ENCODE measurements at regions not wholly inside any gene's neighbourhood (a gene's known extent, or its start where the extent isn't known, plus 50 kb on each side); places are given as distances from the start of the nearest gene placed in this dataset.

- no peak for DNase-seq
- Histone ChIP-seq H3K27me3 (no peaks in the 10 kb centered on the region), H3K9me3 (no peaks in the 10 kb centered on the region), H3K36me3 (no peaks in the 10 kb centered on the region), H3K4me3 (no peak overlapping the region), H3K27ac (no peak overlapping the region), H3K4me1 (no peaks in the 10 kb centered on the region)
- intact Hi-C loops (cut with DNase I; ENCODE audit: low total_unique reads), result no loop called here
- no peak for TF ChIP-seq POLR2A (IDR thresholded peaks at IDR 0.05)
- TF ChIP-seq, protein P1, sequence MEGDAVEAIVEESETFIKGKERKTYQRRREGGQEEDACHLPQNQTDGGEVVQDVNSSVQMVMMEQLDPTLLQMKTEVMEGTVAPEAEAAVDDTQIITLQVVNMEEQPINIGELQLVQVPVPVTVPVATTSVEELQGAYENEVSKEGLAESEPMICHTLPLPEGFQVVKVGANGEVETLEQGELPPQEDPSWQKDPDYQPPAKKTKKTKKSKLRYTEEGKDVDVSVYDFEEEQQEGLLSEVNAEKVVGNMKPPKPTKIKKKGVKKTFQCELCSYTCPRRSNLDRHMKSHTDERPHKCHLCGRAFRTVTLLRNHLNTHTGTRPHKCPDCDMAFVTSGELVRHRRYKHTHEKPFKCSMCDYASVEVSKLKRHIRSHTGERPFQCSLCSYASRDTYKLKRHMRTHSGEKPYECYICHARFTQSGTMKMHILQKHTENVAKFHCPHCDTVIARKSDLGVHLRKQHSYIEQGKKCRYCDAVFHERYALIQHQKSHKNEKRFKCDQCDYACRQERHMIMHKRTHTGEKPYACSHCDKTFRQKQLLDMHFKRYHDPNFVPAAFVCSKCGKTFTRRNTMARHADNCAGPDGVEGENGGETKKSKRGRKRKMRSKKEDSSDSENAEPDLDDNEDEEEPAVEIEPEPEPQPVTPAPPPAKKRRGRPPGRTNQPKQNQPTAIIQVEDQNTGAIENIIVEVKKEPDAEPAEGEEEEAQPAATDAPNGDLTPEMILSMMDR (IDR thresholded peaks at IDR 0.05), result no peak
Measured at GRCh38 chr20:11844691-11845090, 73.0 kb upstream of the BTBD3 start.

DNA sequence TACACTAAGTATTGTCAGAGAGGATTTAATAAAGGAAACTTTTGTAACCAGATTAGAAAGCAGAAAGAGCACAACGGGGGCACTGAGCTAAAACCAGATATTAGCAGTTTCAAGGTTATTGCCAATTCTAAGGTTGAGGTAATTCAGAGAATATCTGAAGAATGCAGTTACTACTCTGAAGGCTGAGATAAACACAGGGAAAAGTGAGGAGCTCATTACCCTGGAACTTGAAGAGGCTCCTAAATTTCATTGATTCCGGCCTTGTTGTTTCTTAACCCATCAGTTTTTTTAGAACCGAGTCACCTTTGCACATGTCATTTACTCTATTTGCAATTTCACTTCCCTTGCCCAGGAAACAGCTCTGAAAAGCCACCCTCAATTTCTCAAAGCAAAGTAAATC lies 72.4 kb upstream of the BTBD3 start:
- H3K4me3 ChIP-seq, result no peak overlapping the region
- H3K36me3 ChIP-seq, result no peaks in the 10 kb centered on the region
- no peaks in the 10 kb centered on the region for H3K27me3 ChIP-seq
- no peaks in the 10 kb centered on the region for H3K4me1 ChIP-seq
- no peak overlapping the region for H3K27ac ChIP-seq
- no peaks in the 10 kb centered on the region for H3K9me3 ChIP-seq
- intact Hi-C loops (cut with DNase I; ENCODE audit: low total_unique reads), result no loop called here
- no peak for DNase-seq
- no peak for TF ChIP-seq POLR2A (IDR thresholded peaks at IDR 0.05)
- TF ChIP-seq, protein P1 (IDR thresholded peaks at IDR 0.05), result no peak

DNA sequence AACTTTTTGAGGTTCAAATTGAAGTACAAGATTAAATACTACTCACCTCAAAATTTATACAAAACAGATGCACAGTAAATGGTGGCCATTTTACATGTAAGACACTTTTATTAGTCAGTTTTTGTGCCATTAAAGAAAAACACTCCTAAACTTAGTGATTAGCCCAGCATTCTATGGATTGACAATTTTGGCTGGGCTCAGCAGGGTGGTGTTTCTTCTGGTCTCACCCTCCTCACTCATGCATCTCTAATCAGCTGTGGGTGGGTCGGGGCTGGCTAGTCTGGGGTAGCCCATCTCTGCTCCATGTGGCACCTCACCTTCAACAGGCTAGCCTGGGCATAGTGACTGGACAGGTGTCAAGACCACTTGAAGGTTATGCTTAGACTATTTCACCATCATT lies 71.6 kb upstream of the BTBD3 start:
- Histone ChIP-seq H3K36me3 (no peaks in the 10 kb centered on the region), H3K9me3 (no peaks in the 10 kb centered on the region), H3K27me3 (no peaks in the 10 kb centered on the region), H3K4me3 (no peak overlapping the region), H3K4me1 (no peaks in the 10 kb centered on the region), H3K27ac (no peak overlapping the region)
- no peak for TF ChIP-seq POLR2A (IDR thresholded peaks at IDR 0.05)
- TF ChIP-seq, protein P1 (IDR thresholded peaks at IDR 0.05), result no peak
- intact Hi-C loops (cut with DNase I; ENCODE audit: low total_unique reads), result no loop called here
- DNase-seq, result no peak

GRCh38 chr20:11847827-11848226 lies 69.9 kb upstream of the BTBD3 start:
- no peak overlapping the region for H3K4me3 ChIP-seq
- no peaks in the 10 kb centered on the region for H3K27me3 ChIP-seq
- intact Hi-C loops (cut with DNase I; ENCODE audit: low total_unique reads), result no loop called here
- H3K9me3 ChIP-seq, result no peaks in the 10 kb centered on the region
- no peak for DNase-seq
- no peaks in the 10 kb centered on the region for H3K36me3 ChIP-seq
- H3K4me1 ChIP-seq, result no peaks in the 10 kb centered on the region
- TF ChIP-seq POLR2A (IDR thresholded peaks at IDR 0.05), result no peak
- TF ChIP-seq, protein P1 (IDR thresholded peaks at IDR 0.05), result no peak
- H3K27ac ChIP-seq, result no peak overlapping the region

GRCh38 chr20:11849270-11849915 lies 68.3 kb upstream of the BTBD3 start:
- Histone ChIP-seq H3K4me1 (no peaks in the 10 kb centered on the region), H3K4me3 (no peak overlapping the region), H3K9me3 (no peaks in the 10 kb centered on the region), H3K27ac (no peak overlapping the region), H3K27me3 (no peaks in the 10 kb centered on the region), H3K36me3 (no peaks in the 10 kb centered on the region)
- intact Hi-C loops (cut with DNase I; ENCODE audit: low total_unique reads), result no loop called here
- TF ChIP-seq, protein P1 (IDR thresholded peaks at IDR 0.05), result no peak
- no peak for TF ChIP-seq POLR2A (IDR thresholded peaks at IDR 0.05)
- no peak for DNase-seq

Measured in uterus (tissue), 3 donors.